DMS53 treated with DMSO at 0.1 percent for 48 hours (cell line): ENCODE measurements at regions not wholly inside any gene's neighbourhood (a gene's known extent, or its start where the extent isn't known, plus 50 kb on each side); places are given as distances from the start of the nearest gene placed in this dataset.

Experiments
- DNase-seq: peaks from one replicate; lab custom pipeline; 2025; ENCODE audit not compliant: unreplicated experiment; lab: John Stamatoyannopoulos, UW

DNA sequence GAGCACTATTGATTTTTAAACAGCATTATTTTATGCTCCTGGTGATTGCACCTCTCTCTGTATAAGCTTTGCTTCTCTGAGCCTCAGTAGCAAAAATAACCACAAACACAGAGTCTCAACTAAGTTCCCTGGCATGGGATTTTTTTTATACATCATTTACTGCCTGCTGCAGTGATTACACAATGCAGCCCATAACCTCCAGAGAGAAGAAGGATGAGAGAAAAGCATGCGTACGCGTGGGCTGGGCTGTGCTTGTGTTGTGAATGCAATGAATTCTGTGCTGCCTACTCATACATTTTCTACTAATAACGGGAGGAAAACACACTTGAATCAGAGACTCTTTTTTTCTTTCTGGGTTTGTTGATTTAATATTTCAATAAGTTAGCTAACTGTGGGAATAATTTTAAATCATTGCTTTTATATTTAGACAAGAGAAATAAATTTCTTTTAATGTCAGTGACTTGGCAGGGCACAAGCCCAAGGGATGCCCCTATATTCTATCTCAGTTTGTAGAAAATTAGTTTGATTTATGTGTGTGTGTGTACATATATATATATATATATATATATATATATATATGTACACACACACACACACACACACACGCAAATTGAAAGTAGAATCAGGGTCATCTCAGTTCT is 351.5 kb downstream of the MED10 start:
- DNase-seq: no peak

DNA sequence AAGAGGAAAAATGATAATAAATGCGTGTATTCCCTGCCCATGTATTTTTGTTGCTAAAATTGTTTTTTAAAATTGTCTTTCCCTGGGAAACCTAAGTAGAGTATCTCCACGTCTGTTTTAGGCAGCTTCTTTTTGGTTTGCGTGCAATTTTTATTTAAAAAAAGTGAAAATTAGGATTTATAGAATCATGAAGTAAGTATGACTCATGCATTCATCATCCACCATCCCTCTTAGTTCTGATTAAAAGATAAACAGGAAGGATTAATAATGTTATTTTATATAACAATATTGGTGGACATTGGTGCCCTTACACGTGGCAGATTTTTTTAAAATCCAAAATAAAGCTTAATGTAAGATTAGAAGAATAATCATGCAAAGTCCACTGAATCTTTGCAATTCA is 358.7 kb downstream of the MED10 start:
- DNase-seq: no peak

DNA sequence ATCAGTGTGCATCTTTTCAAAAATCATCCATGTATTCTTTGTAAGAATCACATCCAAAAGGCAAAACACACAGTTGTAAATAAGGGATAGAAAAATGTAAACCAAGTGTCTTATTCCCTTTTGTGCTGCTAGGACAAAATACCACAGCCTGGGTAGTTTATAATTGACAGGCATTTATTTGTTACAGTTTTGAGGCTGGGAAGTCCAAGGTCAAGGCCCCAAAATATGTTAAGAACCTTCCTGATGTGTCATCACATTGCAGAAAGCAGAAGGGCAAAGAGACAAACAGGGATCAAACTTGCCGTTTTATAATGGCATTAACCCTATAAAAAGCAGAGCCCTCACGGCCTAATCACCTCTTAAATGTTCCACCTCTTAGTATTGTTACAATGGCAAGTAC is 364.8 kb downstream of the MED10 start:
- DNase-seq: no peak

DNA sequence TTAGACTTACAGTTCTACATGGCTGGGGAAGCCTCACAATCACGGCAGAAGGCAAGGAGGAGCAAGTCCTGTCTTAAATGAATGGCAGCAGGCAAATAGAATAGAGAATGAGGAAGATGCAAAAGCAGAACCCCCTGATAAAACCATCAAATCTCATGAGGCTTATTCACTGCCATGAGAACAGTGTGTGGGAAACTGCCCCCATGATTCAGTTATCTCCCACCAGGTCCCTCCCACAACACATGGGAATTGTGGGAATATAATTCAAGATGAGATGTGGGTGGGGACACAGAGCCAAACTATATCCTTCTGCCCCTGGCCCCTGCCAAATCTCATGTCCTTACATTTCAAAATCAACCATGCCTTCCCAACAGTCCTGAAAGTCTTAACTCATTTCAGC is 367.1 kb downstream of the MED10 start:
- no peak for DNase-seq

DNA sequence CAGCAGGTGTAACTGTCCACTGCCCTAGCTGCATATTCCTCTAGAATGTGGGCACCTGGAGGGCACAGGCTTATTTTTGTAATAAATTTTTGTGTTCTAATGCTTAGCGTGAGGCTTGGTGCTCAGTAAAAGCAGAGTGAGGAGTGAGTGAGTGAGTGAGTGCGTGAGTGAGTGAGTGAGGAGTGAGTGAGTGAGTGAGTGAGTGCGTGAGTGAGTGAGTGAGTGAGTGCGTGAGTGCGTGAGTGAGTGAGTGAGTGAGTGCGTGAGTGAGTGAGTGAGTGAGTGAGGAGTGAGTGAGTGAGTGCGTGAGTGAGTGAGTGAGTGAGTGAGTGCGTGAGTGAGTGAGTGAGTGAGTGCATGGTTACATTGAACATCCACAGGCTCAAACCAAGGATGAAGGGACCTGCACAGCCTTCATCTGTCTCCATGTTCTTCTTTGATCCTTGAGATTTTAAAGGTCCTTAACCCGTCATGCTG is 371.5 kb downstream of the MED10 start:
- DNase-seq: no peak

DNA sequence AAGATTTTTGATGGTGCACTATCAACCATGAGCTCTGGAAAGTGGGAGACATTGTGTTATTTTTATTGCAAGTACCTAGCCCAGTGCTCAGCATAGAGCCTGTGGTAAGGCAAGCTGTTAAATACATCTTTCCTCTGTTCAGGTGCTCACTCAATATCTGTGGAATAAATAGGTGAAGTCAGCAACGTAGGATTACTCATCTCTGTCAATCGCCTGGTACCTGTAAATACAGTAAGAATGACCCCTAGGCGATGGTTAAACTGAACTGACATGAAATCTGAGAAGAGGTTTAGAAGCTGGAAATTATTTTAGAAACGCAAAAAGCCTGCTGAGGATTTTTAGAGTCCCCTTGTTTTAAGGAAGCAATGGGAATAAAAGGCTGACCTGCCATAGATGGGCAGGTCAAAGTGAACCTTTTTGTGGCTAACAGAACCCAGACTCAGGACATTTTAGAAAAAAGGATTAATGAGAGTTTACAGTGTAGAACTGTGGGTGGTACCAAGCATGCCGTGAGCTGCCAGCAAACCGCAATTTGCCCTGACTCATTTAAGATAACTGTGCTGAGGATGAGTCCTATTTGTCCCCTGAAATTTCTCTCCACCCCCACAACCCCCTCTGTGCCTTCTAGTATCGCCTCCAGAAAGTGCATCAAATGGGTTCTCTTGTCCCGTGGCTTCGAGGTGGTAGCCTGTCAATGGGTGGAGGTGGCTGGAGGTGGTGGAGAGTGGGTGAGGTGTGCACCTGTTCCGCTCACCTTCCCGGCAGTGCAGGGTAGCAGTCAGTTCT is 375.1 kb downstream of the MED10 start:
- DNase-seq: no peak

DNA sequence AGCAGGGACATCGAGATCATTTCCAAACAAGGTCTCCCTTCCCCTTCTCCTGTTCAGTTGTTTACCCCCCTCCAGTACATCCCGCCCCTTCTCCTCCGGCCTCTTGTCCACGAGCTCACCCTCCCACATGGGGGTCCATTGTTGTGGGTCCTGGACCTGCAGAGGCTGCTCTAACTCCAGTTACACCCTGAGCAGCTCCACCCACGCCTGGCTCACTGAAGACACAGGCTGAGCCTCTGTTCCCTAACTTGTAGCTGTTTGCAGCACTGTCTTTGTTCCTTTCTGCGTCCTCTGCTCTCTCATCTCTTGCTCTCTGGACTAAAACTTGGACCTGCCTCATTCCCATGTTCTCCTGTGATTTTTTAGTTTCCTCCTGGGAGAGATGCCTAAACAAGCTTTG is 377.5 kb downstream of the MED10 start:
- no peak for DNase-seq

DNA sequence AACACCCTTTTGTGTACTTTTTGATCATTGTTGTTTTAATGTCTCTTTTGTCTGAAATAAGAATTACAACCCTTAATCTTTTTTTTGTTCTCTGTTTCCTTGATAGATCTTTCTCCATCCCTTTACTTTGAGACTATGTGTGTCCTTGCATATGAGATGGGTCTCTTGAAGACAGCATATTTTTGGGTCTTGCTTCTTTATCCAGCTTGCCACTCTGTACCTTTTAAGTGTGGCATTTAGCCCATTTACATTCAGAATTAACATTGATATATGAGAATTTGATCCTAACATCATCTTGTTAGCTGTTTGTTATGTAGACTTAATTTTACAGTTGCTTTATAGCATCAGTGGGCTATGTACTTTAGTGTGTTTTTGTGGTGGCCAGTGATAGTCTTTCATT is 382.5 kb downstream of the MED10 start:
- no peak for DNase-seq

DNA sequence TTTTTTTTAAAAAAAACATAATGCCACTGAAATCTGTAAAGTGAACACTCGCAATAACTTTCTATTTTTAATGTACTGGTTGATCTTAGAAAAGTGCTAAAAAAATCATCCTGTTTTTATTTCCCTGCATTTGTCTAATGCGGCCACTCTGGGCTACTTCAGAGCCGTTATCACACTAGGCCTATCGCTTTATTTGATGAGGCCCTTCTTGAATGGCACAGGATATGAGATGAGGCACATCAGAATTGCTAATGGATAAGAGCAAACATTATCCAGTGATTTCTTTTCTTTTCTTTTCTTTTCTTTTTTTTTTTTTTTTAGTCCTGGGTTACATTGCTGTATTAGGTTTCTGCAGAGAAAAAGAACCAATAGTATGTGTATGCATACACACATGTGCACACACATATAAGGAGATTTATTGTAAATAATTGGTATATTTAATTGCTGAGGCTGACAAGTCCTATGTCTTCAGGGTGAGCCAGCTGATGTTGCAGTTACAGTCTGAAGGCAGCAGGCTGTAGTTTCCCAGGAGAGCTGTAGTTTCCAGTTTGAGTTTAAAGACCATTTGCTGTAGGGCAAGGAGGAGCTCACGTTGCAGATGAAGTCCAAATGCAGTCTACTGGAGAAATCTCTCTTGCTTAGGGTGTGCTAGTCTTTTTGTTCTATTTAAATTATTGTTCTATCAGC is 391.7 kb downstream of the MED10 start:
- DNase-seq: no peak

DNA sequence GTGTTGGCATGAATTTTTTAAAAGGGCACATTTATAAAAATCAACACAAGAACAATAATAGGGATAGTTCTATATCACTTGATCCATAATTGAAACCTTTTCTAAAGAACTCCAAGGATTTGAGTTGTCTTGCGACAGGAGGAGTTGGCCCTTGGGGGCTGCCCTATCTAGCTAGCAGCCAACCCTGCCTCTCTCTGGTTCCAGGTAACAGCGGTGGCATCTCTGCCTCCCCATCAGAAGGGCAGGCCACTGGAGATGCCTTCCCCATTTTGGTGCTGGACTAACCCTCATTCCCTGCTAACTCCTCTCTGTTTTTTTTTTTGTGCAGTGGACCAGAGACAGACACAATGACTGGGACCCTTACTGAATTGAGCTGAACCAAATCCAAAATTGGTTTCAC is 393.0 kb downstream of the MED10 start:
- DNase-seq: no peak

DNA sequence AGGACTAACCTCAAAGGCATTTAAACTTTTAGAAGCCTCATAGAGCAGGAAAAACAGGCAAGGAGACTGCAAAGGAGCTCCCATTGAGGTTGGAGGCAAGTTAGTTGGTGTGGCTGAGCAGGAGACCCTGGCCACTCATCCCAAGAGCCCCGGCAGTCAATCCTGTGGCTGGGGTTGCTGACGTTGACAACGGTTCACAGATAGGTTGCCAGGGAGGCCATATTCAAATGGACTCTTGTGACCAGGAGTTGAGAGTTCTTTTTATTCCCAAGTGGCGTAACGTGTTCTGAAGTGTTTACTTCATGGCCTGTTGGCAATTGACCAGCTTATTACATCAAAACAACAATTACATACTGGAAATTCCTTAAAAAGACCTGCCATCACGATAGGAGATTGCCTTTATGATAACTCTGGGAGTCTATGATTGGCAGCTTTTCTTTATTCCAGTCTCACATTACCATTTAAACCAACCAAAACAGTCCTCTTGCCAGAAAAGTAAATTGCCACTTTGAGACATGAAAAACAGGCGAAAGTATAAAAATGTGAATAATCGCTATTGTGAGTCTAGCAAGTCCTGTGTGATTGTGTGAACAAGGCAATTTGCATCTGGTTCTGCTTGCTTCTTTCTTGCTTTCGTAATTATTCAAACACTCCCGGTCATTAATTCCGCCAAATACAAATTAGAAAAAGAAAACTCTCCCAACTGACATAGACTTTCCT is 394.9 kb downstream of the MED10 start:
- DNase-seq: no peak

DNA sequence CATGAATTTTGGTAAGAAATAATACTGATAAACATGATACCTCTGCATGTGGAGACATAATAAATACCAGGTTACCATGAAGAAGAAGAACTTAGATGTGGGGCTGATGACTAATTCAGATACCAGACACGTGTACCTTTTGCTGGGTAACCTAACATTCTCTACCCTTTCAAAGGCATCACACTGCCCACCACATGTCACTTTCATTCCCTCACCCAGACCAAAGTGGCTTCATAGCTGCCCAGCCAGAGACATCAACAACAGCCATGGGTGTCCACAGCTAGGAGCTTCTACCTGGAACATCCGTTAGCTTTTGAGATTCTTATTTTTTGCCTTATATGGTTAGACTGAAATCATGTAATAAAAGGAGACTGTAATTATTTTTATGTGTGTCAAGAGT is 396.8 kb downstream of the MED10 start:
- no peak for DNase-seq

DNA sequence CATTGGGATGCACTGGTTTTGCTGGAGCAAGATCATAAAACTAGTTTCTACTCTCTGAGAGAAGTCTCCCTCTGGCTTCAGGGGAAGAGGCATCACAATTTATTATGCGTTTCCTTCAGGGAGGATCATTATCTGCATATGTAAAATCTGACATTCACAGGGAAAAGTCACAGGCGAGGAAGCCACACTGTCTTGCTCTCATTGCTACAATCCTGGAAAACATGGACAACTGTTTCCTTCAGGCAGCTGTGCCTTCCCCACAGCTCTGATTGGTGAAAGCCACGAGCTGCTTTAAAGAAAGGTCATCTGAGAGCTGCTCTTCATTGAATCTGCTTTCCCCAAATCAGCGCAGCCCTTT is 397.8 kb downstream of the MED10 start:
- no peak for DNase-seq

DNA sequence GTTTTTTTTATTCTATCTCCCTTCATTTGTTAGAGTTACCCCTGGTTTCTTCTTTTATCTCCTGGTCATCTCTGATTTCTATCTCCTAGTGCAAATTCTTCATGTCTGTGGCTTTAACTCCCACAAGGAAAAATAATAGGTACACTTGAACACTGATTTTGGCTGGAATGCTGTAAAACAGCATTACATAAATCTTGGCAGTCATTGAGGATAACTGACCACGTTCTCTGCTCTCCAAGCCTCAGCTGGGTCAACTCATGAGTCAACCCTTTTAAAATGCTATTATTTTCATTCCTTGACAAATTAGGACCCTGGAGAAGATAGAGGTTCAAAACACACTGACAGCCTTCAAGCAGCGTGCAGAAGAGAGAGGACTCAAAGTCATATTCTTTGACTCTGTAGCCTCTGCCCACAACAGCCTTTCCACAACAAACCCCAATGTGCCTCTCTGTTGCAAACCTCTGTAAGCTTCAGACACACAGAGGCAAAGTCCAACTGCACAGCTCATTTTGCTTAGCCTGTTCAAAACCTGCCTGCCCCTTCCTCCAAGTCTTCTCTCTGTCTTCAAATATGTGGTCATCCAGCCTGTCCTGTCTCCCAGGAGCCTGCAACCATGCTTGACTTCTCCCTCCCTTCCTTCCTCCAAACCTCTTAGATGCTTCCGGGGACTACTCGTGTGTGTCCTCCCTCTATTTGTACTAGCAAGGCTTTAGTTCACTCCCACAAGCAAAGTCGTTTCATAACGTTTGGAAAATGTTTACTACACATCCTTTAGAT is 398.4 kb downstream of the MED10 start:
- no peak for DNase-seq

DNA sequence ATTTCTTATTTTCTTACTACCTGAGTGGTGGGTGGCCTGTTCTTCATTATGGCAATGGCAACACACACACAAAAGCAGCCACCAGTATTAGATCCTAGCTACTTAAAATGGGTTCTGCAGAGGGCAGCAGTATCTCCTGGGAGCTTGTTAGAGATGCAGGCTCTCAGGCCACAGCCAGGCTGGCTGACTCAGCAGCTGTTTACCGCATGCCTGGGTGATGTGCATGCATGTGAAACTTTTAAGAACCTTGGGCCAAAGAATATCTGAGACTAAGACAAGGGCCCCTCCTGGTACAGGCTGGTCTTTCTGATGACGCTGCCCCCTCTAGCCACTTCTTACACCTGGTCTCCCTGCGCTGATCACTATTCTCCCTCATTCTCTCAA is 399.0 kb downstream of the MED10 start:
- no peak for DNase-seq

DNA sequence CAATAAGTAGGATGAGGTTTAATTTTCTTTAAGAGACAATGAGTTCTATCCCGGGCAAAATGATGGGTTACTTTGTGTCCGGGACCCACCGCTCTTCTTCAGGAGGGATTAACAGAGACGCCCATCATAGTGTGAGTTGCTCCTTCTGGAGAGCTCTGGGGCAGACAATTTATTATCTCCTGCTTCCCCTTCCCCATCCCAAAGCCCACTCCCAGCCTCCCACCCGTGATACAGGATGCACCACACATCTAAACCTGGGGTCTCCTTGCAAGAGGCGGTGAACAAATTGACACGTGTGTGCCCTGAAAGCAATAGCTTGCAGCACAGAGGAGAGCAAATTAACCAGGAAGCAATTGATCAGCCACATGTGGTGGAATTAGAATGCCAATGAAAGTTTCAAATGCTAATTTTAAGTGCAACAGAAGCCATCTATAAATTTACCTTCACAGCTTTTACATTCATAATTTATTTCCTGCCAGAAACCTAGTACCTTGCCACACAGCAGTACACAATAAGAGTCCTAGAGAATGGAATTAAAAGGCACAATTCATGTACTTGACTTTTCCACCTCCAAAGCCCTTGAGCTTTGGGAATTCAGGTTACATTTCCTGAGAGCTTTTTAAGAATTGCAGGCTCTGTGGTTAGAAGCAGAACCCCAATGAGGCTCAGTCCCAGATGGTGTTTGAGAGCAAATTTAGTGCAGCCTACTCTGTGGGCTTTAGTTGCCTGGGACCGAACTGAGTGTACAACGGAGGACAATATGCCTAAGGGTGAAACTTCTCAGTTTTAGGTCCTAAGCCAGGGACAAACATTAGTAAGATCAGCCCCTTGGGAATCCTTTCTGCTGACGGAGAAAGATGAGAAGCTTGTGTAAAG is 399.6 kb downstream of the MED10 start:
- no peak for DNase-seq

DNA sequence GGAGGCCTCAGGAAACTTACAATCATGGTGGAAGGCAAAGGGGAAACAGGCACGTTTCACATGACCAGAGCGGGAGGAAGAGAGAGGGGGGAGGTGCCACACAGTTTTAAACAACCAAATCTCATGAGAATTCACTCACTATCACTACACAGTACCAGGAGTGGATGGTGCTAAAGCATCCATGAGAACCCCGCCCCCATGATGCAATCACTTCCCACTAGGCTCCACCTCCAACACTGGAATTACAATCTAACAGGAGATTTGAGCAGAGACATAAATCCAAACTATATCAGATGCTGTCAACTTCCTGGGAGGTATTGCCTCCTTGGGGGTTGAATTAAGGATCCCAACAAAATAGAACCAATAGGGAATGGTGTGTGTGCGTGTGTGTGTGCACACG is 407.1 kb downstream of the MED10 start:
- no peak for DNase-seq

DNA sequence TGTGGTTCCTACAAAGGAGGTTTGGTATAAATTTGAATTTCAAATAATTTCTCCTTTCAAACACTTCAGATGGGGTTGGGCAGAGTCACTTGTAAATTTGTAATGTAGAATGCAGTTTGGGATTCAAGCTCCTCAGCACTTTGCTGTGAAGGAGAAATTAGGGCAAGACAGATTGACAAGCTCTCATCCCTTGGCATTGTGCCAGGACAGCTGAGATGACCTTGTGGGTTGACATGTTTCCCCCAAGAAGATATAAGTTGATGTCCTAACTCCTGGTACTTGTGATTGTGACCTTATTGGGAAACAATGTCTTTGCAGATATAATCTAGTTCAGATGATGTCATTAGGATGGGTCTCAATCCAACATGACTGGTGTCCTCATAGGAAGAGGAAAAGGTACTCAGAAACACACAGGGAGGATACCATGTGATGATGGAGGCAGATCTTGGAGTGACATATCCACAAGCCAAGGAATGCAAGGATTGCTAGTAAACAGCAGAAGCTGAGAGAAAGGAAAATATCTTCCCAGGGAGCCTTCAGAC is 408.3 kb downstream of the MED10 start:
- DNase-seq: no peak

DNA sequence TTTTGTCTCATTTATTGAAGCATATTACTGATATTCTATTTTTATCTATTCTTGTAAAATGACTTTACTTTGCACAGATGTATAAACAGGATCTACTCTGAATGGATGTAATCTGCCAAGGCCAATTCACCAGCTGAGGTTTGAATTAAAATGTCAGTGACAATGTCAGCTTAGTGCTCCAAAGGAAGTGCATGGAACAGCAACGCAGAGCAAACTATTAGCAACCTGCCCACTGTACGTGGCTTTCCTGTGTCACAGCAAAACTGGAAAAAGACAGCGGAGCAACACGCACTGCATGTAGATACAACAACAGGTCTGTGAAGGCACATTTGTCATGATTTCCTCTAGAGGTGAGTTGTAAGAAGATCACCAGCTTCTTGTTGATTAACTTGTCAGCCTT is 409.4 kb downstream of the MED10 start:
- no peak for DNase-seq

DNA sequence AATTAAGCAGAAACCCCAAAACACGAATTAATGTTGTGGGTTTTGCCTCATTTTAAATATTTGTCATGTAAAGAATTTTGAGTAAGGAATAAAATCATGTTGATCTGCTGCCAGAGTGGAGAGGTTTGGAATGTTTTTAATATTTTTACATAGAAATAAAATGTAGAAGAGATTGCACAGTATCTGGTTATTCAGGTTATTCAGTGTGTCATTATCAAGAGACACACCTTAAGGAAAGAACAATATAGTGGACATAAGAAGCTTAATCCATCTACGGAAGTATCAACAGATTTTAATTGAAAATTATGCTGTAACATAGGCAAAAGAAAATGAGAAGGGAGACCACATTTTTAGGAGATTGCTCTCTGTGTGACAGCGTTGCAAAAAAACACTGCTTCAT is 410.4 kb downstream of the MED10 start:
- DNase-seq: no peak
